IMR-90 (cell line): ENCODE measurements at regions not wholly inside any gene's neighbourhood (a gene's known extent, or its start where the extent isn't known, plus 50 kb on each side); places are given as distances from the start of the nearest gene placed in this dataset.

Source experiments
- BHLHE40 ChIP-seq: fragments of 150-350 bp; IDR thresholded peaks from 2 replicates; pipeline ENCODE4 v1.6.1; 2016; ENCODE audit warnings: mild to moderate bottlenecking, low read depth, low read length
- CEBPB ChIP-seq: IDR thresholded peaks from 2 replicates; pipeline ENCODE4 v1.6.1; 2012; ENCODE audit warnings: low read depth, low read length, improper control_type of control experiment
- CHD1 ChIP-seq: IDR thresholded peaks from 2 replicates; pipeline ENCODE4 v1.6.1; 2012; ENCODE audit warnings: low read depth, low read length, improper control_type of control experiment
- CTCF ChIP-seq: conservative IDR thresholded peaks from 2 replicates; pipeline ENCODE4 v1.5.1; 2012; ENCODE audit warnings: mild to moderate bottlenecking, low read depth, low read length, improper control_type of control experiment
- MAFK ChIP-seq: IDR thresholded peaks from 2 replicates; pipeline ENCODE4 v1.6.1; 2012; ENCODE audit warnings: low read depth, low read length, improper control_type of control experiment
- MAZ ChIP-seq: IDR thresholded peaks from 2 replicates; pipeline ENCODE4 v1.6.1; 2012; ENCODE audit warnings: low read depth, mild to moderate bottlenecking, low read length, improper control_type of control experiment, moderate library complexity, borderline replicate concordance
- MXI1 ChIP-seq: IDR thresholded peaks from 2 replicates; pipeline ENCODE4 v1.6.1; 2012; ENCODE audit warnings: low read depth, mild to moderate bottlenecking, low read length, moderate library complexity, borderline replicate concordance
- NFE2L2 ChIP-seq: fragments of 150-350 bp; IDR thresholded peaks from 2 replicates; pipeline ENCODE4 v1.6.1; 2016; ENCODE audit warnings: low read depth, mild to moderate bottlenecking, low read length
- POLR2A ChIP-seq: IDR thresholded peaks from 2 replicates; pipeline ENCODE4 v1.6.1; 2012; ENCODE audit warnings: mild to moderate bottlenecking, low read depth, low read length
- RAD21 ChIP-seq: IDR thresholded peaks from 2 replicates; pipeline ENCODE4 v1.6.1; 2012; ENCODE audit warnings: low read length, improper control_type of control experiment
- RCOR1 ChIP-seq: IDR thresholded peaks from 2 replicates; pipeline ENCODE4 v1.6.1; 2012; ENCODE audit warnings: mild to moderate bottlenecking, low read length, improper control_type of control experiment; ENCODE audit not compliant: insufficient replicate concordance
- RFX5 ChIP-seq: IDR thresholded peaks from 2 replicates; pipeline ENCODE4 v1.8.0; 2012; ENCODE audit warnings: low read depth, mild to moderate bottlenecking, low read length, moderate library complexity
- SMC3 ChIP-seq: fragments of 150-350 bp; IDR thresholded peaks from 2 replicates; pipeline ENCODE4 v1.6.1; 2016; ENCODE audit warnings: low read depth, mild to moderate bottlenecking, antibody characterized with exemption, low read length, moderate library complexity
- USF2 ChIP-seq: fragments of 150-350 bp; IDR thresholded peaks from 2 replicates; pipeline ENCODE4 v1.6.1; 2017; ENCODE audit warnings: mild to moderate bottlenecking, antibody characterized with exemption, low read length, low read depth

- TF ChIP-seq CTCF (no peak), MAFK (no peak), POLR2A (no peak), RFX5 (no peak), SMC3 (no peak), NFE2L2 (no peak), CEBPB (no peak), MXI1 (no peak), RAD21 (no peak), RCOR1 (no peak), USF2 (no peak), MAZ (no peak), CHD1 (no peak), BHLHE40 (no peak)
Measured at GRCh38 chr18:29430416-29430815, 1253.5 kb upstream of the CDH2 start.
